HepG2 (cell line): ENCODE measurements at regions not wholly inside any gene's neighbourhood (a gene's known extent, or its start where the extent isn't known, plus 50 kb on each side); places are given as distances from the start of the nearest gene placed in this dataset.

Experiments
- ATAC-seq: fragments of 200-7000 bp; cut with Tn5 transposase; 3 replicates; pipeline ENCODE4 v1.9.1; 2020; ENCODE audit warnings: mild to moderate bottlenecking, moderate library complexity
- BruUV-seq: library from RNA; stranded (reverse); fragments of 400-500 nt; replicated peaks from 2 replicates; lab custom pipeline; 2021; lab: Mats Ljungman, UMichigan
- CTCF ChIA-PET: fragments of 300-600 bp; formaldehyde crosslinking; extraction: SDS; loops from one replicate; lab custom pipeline; 2021; ENCODE audit warnings: low total read pairs, inconsistent platforms, low intra/inter-chr PET ratio; lab: Yijun Ruan, JAX
- POLR2A ChIA-PET: fragments of 350-600 bp; sonication (Branson Sonifier 250); formaldehyde crosslinking; loops from one replicate; lab custom pipeline; 2020; ENCODE audit warnings: antibody characterized with exemption, inconsistent platforms; lab: Yijun Ruan, JAX
- DNase-seq: peaks from one replicate; pipeline ENCODE4 v3.0.0-alpha.2; 2015; ENCODE audit warnings: low spot score
- FAIRE-seq: peaks from 3 replicates; lab custom pipeline; 2011; peaks lifted over from hg19 to GRCh38; lab: Jason Lieb, UNC
- H2AFZ ChIP-seq: one replicate; pipeline ENCODE4 v1.6.1; 2011; ENCODE audit warnings: low read length, inconsistent platforms
- H3K27ac ChIP-seq: fragments of 300-600 bp; 3 replicates; pipeline ENCODE4 v1.8.0; 2011; ENCODE audit warnings: mixed run types, mild to moderate bottlenecking, mixed read lengths, low read length, inconsistent platforms; ENCODE audit not compliant: insufficient read depth; ENCODE audit errors: extremely low read length
- H3K27me3 ChIP-seq, 2 experiments: fragments of 200-600 bp in 1 of 2; 2 replicates in 1 of 2; 3 replicates in 1 of 2; pipeline versions ENCODE4 v1.6.0 to v1.8.0; 2011; ENCODE audit warnings: low read length in 2 of 2, mild to moderate bottlenecking in 2 of 2, moderate library complexity in 2 of 2, inconsistent platforms in 1 of 2; ENCODE audit not compliant: insufficient read depth in 2 of 2, control insufficient read depth in 1 of 2
- H3K36me3 ChIP-seq, 2 experiments: fragments of 200-600 bp in 1 of 2; replicated peaks in 1 of 2; 2 replicates in 1 of 2; 3 replicates in 1 of 2; pipeline versions ENCODE4 v1.5.1 to v1.8.0; 2011; ENCODE audit warnings: low read length in 2 of 2, inconsistent platforms in 1 of 2; ENCODE audit not compliant: insufficient read depth in 2 of 2, control insufficient read depth in 1 of 2
- H3K4me1 ChIP-seq: 2 replicates; pipeline ENCODE4 v1.5.1; 2012; ENCODE audit warnings: low read length, inconsistent platforms; ENCODE audit not compliant: insufficient read depth
- H3K4me2 ChIP-seq: 2 replicates; pipeline ENCODE4 v1.6.0; 2011; ENCODE audit warnings: low read depth, low read length, inconsistent platforms
- H3K4me3 ChIP-seq, 3 experiments: fragments of 200-600 bp in 1 of 3; sonication (generic), shearing (Covaris generic) in 1 of 3; replicated peaks in 1 of 3; 2 replicates each; pipeline ENCODE4 v1.5.1; 2011 to 2016; ENCODE audit warnings: low read length in 3 of 3, inconsistent platforms in 2 of 3, low read depth in 2 of 3, mild to moderate bottlenecking in 2 of 3, control low read depth in 1 of 3, mixed read lengths in 1 of 3; ENCODE audit not compliant: insufficient read depth in 1 of 3
- H3K79me2 ChIP-seq: one replicate; pipeline ENCODE4 v1.6.1; 2011; ENCODE audit warnings: low read length, inconsistent platforms; ENCODE audit not compliant: insufficient read depth
- H3K9ac ChIP-seq: 2 replicates; pipeline ENCODE4 v1.6.0; 2011; ENCODE audit warnings: mild to moderate bottlenecking, low read depth, low read length, inconsistent platforms; ENCODE audit not compliant: insufficient read depth
- H3K9me3 ChIP-seq: 2 replicates; pipeline ENCODE4 v1.5.1; 2012; ENCODE audit warnings: mild to moderate bottlenecking, low read length
- H4K20me1 ChIP-seq: 2 replicates; pipeline ENCODE4 v1.6.0; 2011; ENCODE audit warnings: inconsistent platforms, mild to moderate bottlenecking, low read length, moderate library complexity; ENCODE audit not compliant: insufficient read depth
- ARHGAP35 ChIP-seq: sonication (generic); formaldehyde crosslinking; IDR thresholded peaks from 2 replicates; pipeline ENCODE4 v1.9.0; 2022; ENCODE audit warnings: mild to moderate bottlenecking, inconsistent platforms, moderate library complexity, missing genetic modification reagents, borderline replicate concordance
- LBX2 ChIP-seq: sonication (generic); formaldehyde crosslinking; IDR thresholded peaks from 2 replicates; pipeline ENCODE4 v1.5.0; 2020; ENCODE audit warnings: missing genetic modification reagents, mild to moderate bottlenecking, borderline replicate concordance
- ZNF10 ChIP-seq: sonication (generic); formaldehyde crosslinking; IDR thresholded peaks from 2 replicates; pipeline ENCODE4 v1.4.0; 2020; ENCODE audit warnings: mild to moderate bottlenecking, low read depth, missing genetic modification reagents, borderline replicate concordance
- ZNF616 ChIP-seq: sonication (generic); formaldehyde crosslinking; IDR thresholded peaks from 2 replicates; pipeline ENCODE4 v1.5.0; 2020; ENCODE audit warnings: low read depth, mild to moderate bottlenecking, missing genetic modification reagents
- ZNF691 ChIP-seq: sonication (generic); formaldehyde crosslinking; IDR thresholded peaks from 2 replicates; pipeline ENCODE4 v1.4.0; 2020; ENCODE audit warnings: missing genetic modification reagents, low read depth, mild to moderate bottlenecking, borderline replicate concordance
- WGBS: methylation state at CpG from one replicate; pipeline ENCODE4 v1.1.6; 2017; ENCODE audit warnings: low lambda C conversion rate; 5-methylcytosine and 5-hydroxymethylcytosine counted together
- in situ Hi-C: cut with HindIII; loops from 2 replicates; pipeline ENCODE4 v1.10.0; 2017; ENCODE audit warnings: low pct_unique_long_range_greater_than_20kb; ENCODE audit not compliant: extremely low pct_ligation_motif_present
- intact Hi-C: fragments of 100-400 bp; cut with micrococcal nuclease; formaldehyde crosslinking; loops from one replicate; pipeline ENCODE4 v1.10.0; 2022; ENCODE audit not compliant: unreplicated experiment
- TF ChIP-seq, protein P1 (sequence below): sonication (generic); formaldehyde crosslinking; conservative IDR thresholded peaks from 2 replicates; pipeline ENCODE4 v1.4.0; 2020; ENCODE audit warnings: mild to moderate bottlenecking, missing genetic modification reagents, moderate library complexity
- TF ChIP-seq, protein P2 (sequence below): sonication (generic); formaldehyde crosslinking; IDR thresholded peaks from 2 replicates; pipeline ENCODE4 v1.4.0; 2020; ENCODE audit warnings: missing genetic modification reagents

- TF ChIP-seq ARHGAP35 = no peak
- TF ChIP-seq, protein P1, sequence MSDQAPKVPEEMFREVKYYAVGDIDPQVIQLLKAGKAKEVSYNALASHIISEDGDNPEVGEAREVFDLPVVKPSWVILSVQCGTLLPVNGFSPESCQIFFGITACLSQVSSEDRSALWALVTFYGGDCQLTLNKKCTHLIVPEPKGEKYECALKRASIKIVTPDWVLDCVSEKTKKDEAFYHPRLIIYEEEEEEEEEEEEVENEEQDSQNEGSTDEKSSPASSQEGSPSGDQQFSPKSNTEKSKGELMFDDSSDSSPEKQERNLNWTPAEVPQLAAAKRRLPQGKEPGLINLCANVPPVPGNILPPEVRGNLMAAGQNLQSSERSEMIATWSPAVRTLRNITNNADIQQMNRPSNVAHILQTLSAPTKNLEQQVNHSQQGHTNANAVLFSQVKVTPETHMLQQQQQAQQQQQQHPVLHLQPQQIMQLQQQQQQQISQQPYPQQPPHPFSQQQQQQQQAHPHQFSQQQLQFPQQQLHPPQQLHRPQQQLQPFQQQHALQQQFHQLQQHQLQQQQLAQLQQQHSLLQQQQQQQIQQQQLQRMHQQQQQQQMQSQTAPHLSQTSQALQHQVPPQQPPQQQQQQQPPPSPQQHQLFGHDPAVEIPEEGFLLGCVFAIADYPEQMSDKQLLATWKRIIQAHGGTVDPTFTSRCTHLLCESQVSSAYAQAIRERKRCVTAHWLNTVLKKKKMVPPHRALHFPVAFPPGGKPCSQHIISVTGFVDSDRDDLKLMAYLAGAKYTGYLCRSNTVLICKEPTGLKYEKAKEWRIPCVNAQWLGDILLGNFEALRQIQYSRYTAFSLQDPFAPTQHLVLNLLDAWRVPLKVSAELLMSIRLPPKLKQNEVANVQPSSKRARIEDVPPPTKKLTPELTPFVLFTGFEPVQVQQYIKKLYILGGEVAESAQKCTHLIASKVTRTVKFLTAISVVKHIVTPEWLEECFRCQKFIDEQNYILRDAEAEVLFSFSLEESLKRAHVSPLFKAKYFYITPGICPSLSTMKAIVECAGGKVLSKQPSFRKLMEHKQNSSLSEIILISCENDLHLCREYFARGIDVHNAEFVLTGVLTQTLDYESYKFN (CRISPR knock-in tag) = no peak
These were observed 230.0 kb upstream of the MGAT5 start (continued) for GRCh38 chr2:134023854-134024253.

DNA sequence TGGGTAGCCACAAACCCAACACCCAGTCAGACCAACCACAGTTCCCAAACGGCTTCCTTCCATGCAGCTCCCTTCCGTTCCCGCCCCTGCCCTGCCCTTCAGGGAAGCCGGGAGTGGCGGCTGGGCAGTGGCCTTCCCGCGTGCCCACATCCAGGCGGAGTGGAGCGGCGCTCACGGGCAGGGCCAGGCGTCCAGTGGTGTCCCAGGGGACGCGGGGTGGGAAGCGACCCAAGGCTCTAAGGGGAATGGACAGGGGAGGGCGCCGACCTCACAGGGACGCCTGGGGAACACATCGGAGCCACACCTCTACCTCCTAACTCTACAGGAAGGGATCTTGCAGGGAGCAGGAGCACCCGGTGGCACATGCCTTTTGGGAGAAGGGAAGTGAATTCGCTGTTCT lies 225.9 kb upstream of the MGAT5 start:
- Histone ChIP-seq H3K4me1 (no peaks in the 10 kb centered on the region), H3K27ac (no peak overlapping the region), H3K79me2 (no peaks in the 10 kb centered on the region), H3K9ac (no peak overlapping the region), H2AFZ (no peak overlapping the region), H3K9me3 (no peaks in the 10 kb centered on the region), H3K36me3 (no peaks in the 10 kb centered on the region), H3K27me3 (peaks cover 2 to 55% of the 10 kb centered on the region in 2 experiments; a peak in 4 of 5 replicates), H4K20me1 (no peaks in the 10 kb centered on the region), H3K4me3 (no peak overlapping the region), H3K4me2 (no peak overlapping the region)
- WGBS = 42% methylated on average over 21 of the region's 21 CpGs
- ChIA-PET POLR2A (no interaction called here), CTCF (no interaction called here)
- TF ChIP-seq ZNF10 (CRISPR knock-in tag) (no peak), ZNF616 (CRISPR knock-in tag) (no peak), LBX2 (CRISPR knock-in tag) (no peak), ZNF691 (CRISPR knock-in tag) (no peak)
- TF ChIP-seq, protein P2, sequence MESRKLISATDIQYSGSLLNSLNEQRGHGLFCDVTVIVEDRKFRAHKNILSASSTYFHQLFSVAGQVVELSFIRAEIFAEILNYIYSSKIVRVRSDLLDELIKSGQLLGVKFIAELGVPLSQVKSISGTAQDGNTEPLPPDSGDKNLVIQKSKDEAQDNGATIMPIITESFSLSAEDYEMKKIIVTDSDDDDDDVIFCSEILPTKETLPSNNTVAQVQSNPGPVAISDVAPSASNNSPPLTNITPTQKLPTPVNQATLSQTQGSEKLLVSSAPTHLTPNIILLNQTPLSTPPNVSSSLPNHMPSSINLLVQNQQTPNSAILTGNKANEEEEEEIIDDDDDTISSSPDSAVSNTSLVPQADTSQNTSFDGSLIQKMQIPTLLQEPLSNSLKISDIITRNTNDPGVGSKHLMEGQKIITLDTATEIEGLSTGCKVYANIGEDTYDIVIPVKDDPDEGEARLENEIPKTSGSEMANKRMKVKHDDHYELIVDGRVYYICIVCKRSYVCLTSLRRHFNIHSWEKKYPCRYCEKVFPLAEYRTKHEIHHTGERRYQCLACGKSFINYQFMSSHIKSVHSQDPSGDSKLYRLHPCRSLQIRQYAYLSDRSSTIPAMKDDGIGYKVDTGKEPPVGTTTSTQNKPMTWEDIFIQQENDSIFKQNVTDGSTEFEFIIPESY (CRISPR knock-in tag) = peak; percentile 59; the same call in 1 of the 2 replicates
- peak; percentile 44 for ATAC-seq
- intact Hi-C loops (no loop called here), in situ Hi-C loops (no loop called here)
- FAIRE-seq = no peak
- no peak for DNase-seq
- no TSS peak for BruUV-seq
